Ascending aorta (tissue), 2 donors: ENCODE measurements at regions not wholly inside any gene's neighbourhood (a gene's known extent, or its start where the extent isn't known, plus 50 kb on each side); places are given as distances from the start of the nearest gene placed in this dataset.
"Not testable (repeated sequence)": the region's sequence is repeated elsewhere in the genome, so short reads cannot be mapped to it uniquely, and the experiment has no call there.

Source experiments
- DNase-seq, 2 donors: peaks; one replicate each; pipeline ENCODE4 v3.0.0-alpha.2; 2019; ENCODE audit warnings: low spot score in 2 of 2
- H3K27ac ChIP-seq, 2 donors: fragments of 200-600 bp; sonication (generic); one replicate each; pipeline ENCODE4 v1.5.1; 2016 to 2017; ENCODE audit warnings: mild to moderate bottlenecking in 1 of 2
- H3K27me3 ChIP-seq: fragments of 200-600 bp; sonication (generic); one replicate; pipeline ENCODE4 v1.5.1; 2017
- H3K36me3 ChIP-seq, 2 donors: fragments of 200-600 bp; sonication (generic); one replicate each; pipeline ENCODE4 v1.5.1; 2016
- H3K4me1 ChIP-seq, 2 donors: fragments of 200-600 bp; sonication (generic); one replicate each; pipeline ENCODE4 v1.5.1; 2016 to 2017; ENCODE audit warnings: mild to moderate bottlenecking in 1 of 2
- H3K4me3 ChIP-seq, 2 donors: fragments of 200-600 bp; sonication (generic); one replicate each; pipeline ENCODE4 v1.5.1; 2016 to 2017; ENCODE audit warnings: mild to moderate bottlenecking in 1 of 2
- H3K9me3 ChIP-seq, 2 donors: fragments of 200-600 bp; sonication (generic); one replicate each; pipeline ENCODE4 v1.5.1; 2016
- CTCF ChIP-seq, 3 experiments: fragments of 200-600 bp in 2 of 3; fragments of 450-650 bp in 1 of 3; sonication (generic) in 2 of 3; IDR thresholded peaks; one replicate each; pipeline ENCODE4 v1.5.1; 2016 to 2019; ENCODE audit warnings: antibody characterized with exemption in 3 of 3, mild to moderate bottlenecking in 1 of 3, moderate library complexity in 1 of 3
- intact Hi-C: fragments of 100-400 bp; cut with DNase I; formaldehyde crosslinking; loops from one replicate; pipeline ENCODE4 v1.15.1; 2023

- no peak for TF ChIP-seq CTCF (IDR thresholded peaks at IDR 0.05)
- Histone ChIP-seq H3K4me3 (no peak overlapping the region), H3K9me3 (no peaks in the 10 kb centered on the region)
These were observed 112.5 kb upstream of the TSC22D1 start for GRCh38 chr13:44688652-44689051.

GRCh38 chr13:44686531-44686934 lies 110.4 kb upstream of the TSC22D1 start:
- DNase-seq = no peak
- Histone ChIP-seq H3K4me1 (peaks cover 0 to 15% of the 10 kb centered on the region in 2 donors), H3K9me3 (no peaks in the 10 kb centered on the region), H3K27ac (no peak overlapping the region), H3K36me3 (no peaks in the 10 kb centered on the region), H3K27me3 (no peaks in the 10 kb centered on the region), H3K4me3 (no peak overlapping the region)
- intact Hi-C loops = no loop called here
- TF ChIP-seq CTCF (IDR thresholded peaks at IDR 0.05) = no peak

More at GRCh38 chr13:44688652-44689051, 112.5 kb upstream of the TSC22D1 start:
- Histone ChIP-seq H3K27ac (peak overlapping the region; percentile 57), H3K36me3 (no peaks in the 10 kb centered on the region), H3K4me1 (peaks cover 0 to 15% of the 10 kb centered on the region in 2 donors), H3K27me3 (no peaks in the 10 kb centered on the region)
- intact Hi-C loops = no loop called here
- no peak for DNase-seq

- Histone ChIP-seq H3K27ac (no peak overlapping the region), H3K36me3 (no peaks in the 10 kb centered on the region), H3K4me3 (no peak overlapping the region), H3K27me3 (no peaks in the 10 kb centered on the region), H3K9me3 (no peaks in the 10 kb centered on the region), H3K4me1 (peaks cover 0 to 13% of the 10 kb centered on the region in 2 donors)
- intact Hi-C loops = no loop called here
- no peak for TF ChIP-seq CTCF (IDR thresholded peaks at IDR 0.05)
- no peak for DNase-seq
These were observed 109.5 kb upstream of the TSC22D1 start for GRCh38 chr13:44685641-44686040.

GRCh38 chr13:44682416-44682815 lies 106.3 kb upstream of the TSC22D1 start:
- H3K4me1 ChIP-seq, H3K36me3 ChIP-seq, intact Hi-C loops, H3K27me3 ChIP-seq, H3K4me3 ChIP-seq, DNase-seq, H3K27ac ChIP-seq, H3K9me3 ChIP-seq: not testable (repeated sequence)

- H3K4me3 ChIP-seq = no peak overlapping the region
- TF ChIP-seq CTCF (IDR thresholded peaks at IDR 0.05) = no peak
- no peaks in the 10 kb centered on the region for H3K4me1 ChIP-seq
- H3K27me3 ChIP-seq = no peaks in the 10 kb centered on the region
- no peaks in the 10 kb centered on the region for H3K36me3 ChIP-seq
- intact Hi-C loops = no loop called here
- H3K9me3 ChIP-seq = no peaks in the 10 kb centered on the region
- no peak overlapping the region for H3K27ac ChIP-seq
- no peak for DNase-seq
These were observed 104.7 kb upstream of the TSC22D1 start for GRCh38 chr13:44680746-44681355.

- no peak for DNase-seq
- H3K27ac ChIP-seq = no peak overlapping the region
- H3K4me1 ChIP-seq = no peaks in the 10 kb centered on the region
- TF ChIP-seq CTCF (IDR thresholded peaks at IDR 0.05) = no peak
- H3K27me3 ChIP-seq = no peaks in the 10 kb centered on the region
- H3K4me3 ChIP-seq = no peak overlapping the region
- H3K36me3 ChIP-seq = no peaks in the 10 kb centered on the region
- H3K9me3 ChIP-seq = no peaks in the 10 kb centered on the region
- intact Hi-C loops = no loop called here
These were observed 103.5 kb upstream of the TSC22D1 start for GRCh38 chr13:44679597-44679996.
